ENCODE measurements at regions not wholly inside any gene's neighbourhood (a gene's known extent, or its start where the extent isn't known, plus 50 kb on each side); places are given as distances from the start of the nearest gene placed in this dataset.
A peak's percentile ranks its signal among the peaks of the same experiment; 100 is the strongest.
"Not testable (repeated sequence)": the region's sequence is repeated elsewhere in the genome, so short reads cannot be mapped to it uniquely, and the experiment has no call there.

DNA sequence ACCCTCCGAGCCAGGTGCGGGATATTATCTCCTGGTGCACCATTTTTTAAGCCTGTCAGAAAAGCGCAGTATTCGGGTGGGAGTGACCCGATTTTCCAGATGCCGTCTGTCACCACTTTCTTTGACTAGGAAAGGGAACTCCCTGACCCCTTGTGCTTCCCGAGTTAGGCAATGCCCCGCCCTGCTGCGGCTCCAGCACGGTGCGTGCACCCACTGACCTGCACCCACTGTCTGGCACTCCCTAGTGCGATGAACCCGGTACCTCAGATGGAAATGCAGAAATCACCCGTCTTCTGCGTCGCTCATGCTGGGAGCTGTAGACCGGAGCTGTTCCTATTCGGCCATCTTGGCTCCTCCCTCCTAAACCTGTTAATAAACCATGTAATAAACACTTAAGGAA is 522.5 kb upstream of the COBL start:
- not testable (repeated sequence) for H3K4me3 ChIP-seq (ENCODE audit: low read length); DNase-seq (ENCODE audit: low read depth, low spot score)

- DNase-seq (ENCODE audit: low read depth, low spot score): no peak
- H3K4me3 ChIP-seq (ENCODE audit: low read length): no peak overlapping the region
These were observed 511.0 kb upstream of the COBL start for GRCh38 chr7:51827631-51828030.

DNA sequence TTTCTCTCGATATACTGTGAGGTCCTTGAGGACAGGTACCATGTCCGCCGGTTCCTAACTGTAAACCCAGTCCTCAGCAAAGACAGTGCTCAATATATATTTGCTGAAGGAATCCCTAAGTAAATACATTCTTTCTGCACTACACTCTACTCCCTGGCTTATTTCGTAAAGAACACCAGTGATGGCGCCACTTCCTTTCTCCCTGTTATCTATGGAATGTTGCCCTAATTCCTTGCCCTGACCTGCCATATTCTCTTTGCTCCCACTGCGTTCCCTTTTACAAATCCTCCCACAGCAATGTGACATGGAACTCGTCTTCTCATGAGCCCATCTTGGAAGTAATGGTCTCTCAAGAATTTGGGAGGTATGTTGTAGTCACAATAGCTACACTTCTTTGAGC is 507.4 kb upstream of the COBL start:
- no peak overlapping the region for H3K4me3 ChIP-seq (ENCODE audit: low read length)
- DNase-seq (ENCODE audit: low read depth, low spot score): no peak

DNA sequence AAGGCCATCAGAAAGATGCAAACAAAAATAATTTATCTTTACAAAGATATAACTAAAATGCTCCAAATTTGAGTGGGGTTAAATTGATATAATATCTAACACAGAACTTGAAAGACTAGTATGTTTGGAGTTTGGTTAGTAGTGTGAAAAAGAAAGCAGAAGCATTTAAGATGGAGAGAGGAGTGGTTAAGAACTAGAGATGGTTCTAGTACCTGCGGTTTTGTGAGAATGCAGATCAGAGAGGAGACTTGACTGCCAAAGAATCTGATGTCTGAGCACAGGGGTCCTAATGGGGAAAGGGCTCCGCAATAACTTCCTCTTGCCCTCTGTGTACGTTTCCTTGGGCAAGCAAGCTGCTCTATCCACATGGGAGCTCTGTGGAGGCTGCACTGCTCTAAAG is 506.8 kb upstream of the COBL start:
- DNase-seq (ENCODE audit: low read depth, low spot score): no peak
- no peak overlapping the region for H3K4me3 ChIP-seq (ENCODE audit: low read length)

DNA sequence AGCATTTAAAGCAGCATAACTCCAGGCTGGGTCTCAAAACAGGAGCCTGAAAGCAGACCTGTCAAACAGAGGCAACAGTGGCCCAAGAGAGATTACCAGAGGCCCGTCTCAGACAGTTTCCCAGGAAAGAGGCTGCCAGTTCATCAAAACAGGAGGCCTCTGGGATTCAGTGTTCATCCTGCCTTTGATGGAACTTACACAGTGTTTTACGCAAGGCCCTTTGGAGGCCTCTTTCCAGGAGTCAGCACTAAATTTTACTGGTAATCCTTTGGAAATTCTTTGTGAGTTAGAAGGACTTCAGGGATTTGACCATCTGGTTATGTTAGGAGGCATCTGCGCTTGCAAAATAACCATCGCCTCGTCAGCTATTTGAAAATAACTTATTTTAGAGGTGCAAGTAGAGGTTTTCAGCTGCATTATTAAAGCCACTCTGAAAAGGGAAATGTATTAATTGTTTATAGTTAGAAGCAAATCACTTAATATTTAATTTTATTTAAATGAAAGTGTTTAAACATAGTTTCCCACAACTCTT is 501.2 kb upstream of the COBL start:
- H3K4me3 ChIP-seq (ENCODE audit: low read length): no peak overlapping the region
- no peak for DNase-seq (ENCODE audit: low read depth, low spot score)

GRCh38 chr7:51805783-51806431 is 489.3 kb upstream of the COBL start:
- not testable (repeated sequence) for H3K4me3 ChIP-seq (ENCODE audit: low read length); DNase-seq (ENCODE audit: low read depth, low spot score)

GRCh38 chr7:51802718-51803117 is 486.1 kb upstream of the COBL start:
- H3K4me3 ChIP-seq (ENCODE audit: low read length): no peak overlapping the region
- DNase-seq (ENCODE audit: low read depth, low spot score): no peak

- H3K4me3 ChIP-seq (ENCODE audit: low read length): no peak overlapping the region
- no peak for DNase-seq (ENCODE audit: low read depth, low spot score)
These were observed 480.8 kb upstream of the COBL start for GRCh38 chr7:51797371-51797770.

DNA sequence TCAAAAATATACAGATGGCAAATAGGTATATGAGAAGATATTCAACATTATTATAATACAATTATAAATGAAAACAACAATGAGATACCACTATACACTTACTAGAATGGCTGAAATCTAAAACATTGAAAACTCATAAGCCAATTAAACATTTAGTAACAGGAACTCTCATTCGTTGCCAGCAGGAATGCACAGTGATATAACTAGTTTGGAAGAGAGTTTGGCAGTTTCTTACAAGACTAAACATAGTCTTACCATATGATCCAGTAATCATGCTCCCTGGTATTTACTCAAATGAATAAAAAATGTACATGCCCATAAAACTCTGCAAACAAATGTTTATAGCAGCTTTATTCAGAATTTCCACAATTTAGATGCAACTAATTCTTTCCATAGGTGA is 476.2 kb upstream of the COBL start:
- H3K4me3 ChIP-seq (ENCODE audit: low read length): no peak overlapping the region
- no peak for DNase-seq (ENCODE audit: low read depth, low spot score)

GRCh38 chr7:51789489-51789888 is 472.9 kb upstream of the COBL start:
- peak; percentile 1 for DNase-seq (ENCODE audit: low read depth, low spot score)
- no peak overlapping the region for H3K4me3 ChIP-seq (ENCODE audit: low read length)

DNA sequence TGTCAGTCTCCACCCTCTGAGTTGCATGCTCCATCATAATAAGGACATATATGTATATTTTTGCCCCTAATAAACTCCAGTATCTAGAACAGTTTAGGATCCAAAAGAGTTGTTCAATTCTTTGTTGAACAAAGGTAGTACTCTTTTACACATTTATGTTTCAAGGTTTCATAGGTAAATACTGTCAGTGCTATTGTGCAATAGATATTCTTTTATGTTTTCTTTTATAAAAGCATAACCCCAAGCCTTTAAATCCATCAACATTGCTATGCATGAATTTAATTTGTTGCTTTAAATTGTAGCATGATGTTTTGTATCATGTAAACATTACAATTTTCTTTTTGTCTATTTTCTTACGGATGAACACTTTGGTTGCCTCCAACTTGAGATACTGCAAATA is 469.7 kb upstream of the COBL start:
- DNase-seq (ENCODE audit: low read depth, low spot score): no peak
- no peak overlapping the region for H3K4me3 ChIP-seq (ENCODE audit: low read length)

DNA sequence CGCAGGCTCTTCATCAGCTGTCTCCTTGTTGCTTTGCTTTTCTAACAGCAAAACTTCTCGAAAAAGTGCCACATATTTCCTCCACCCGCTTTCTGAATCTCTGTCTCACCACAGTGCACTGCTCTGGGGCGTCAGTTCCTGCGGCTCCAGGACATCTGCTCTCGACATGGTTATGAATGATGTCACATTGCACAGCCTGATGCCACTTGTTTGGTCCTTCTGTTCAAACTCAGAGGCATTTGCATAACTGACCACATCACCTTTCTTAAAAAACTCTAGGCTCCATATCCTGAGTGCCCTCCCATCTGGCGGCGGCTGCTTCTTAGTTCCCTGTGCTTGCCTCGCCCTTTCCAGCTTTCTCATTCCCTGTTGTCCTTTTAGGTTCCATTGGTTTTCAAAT is 469.3 kb upstream of the COBL start:
- H3K4me3 ChIP-seq (ENCODE audit: low read length): no peak overlapping the region
- DNase-seq (ENCODE audit: low read depth, low spot score): no peak

DNA sequence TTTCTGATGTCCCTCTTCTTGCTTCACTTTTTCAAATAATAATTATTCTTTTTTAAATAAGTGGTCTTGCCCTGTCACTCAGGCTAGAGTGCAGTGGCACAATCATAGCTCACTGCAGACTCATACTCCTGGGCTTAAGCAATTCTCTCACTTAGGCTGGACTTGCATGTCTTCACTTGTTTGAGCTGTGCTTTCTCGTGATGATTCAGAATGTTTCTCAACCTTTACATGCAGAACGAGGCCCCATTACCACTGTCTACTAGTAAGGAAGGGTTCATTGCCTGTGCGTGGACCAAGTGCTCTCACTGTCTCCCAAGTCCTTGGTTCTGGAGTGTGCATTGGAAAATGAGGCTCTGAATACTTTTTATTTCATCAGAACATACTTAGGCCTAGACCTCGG is 468.6 kb upstream of the COBL start:
- H3K4me3 ChIP-seq (ENCODE audit: low read length): no peak overlapping the region
- no peak for DNase-seq (ENCODE audit: low read depth, low spot score)

- no peak overlapping the region for H3K4me3 ChIP-seq (ENCODE audit: low read length)
- no peak for DNase-seq (ENCODE audit: low read depth, low spot score)
These were observed 466.6 kb upstream of the COBL start for GRCh38 chr7:51783241-51783640.

DNA sequence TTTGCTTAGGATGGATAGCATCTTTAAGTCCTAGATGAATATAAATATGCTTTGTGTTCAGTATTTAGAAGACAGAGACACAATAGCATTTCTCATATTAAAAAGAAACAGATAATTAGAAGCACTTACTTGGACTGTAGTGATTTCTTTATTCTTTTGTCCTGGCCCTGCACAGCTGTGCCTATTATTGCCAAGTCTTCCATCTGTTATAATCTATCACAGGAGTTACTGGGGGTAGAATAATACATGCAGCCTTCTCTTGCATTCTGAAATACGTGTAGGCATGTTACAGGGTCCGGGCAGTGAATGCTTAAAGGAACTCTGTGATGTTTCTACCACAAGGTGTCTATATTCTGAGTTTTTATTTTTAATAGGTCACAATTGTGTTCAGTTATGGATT is 461.5 kb upstream of the COBL start:
- no peak overlapping the region for H3K4me3 ChIP-seq (ENCODE audit: low read length)
- DNase-seq (ENCODE audit: low read depth, low spot score): no peak

DNA sequence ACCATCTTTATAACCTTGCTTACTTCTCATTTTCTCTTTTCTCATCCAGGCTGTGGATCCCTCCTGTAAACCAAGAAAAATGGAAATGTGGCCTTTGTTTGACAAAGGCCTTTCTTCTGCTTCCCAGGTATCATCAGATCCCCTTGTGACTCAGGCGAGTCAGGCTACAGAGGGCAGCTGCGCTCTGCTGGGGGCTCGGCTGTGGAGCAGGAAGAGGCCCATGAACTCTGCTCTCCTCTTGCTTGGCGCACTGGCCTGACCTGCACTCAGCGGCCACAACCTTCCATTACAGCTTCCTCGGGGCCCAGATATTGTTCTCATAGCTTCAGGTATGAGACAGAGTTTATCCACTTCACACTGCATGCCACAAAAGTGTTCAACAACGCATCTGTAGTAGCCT is 457.6 kb upstream of the COBL start:
- H3K4me3 ChIP-seq (ENCODE audit: low read length): no peak overlapping the region
- no peak for DNase-seq (ENCODE audit: low read depth, low spot score)

- no peak overlapping the region for H3K4me3 ChIP-seq (ENCODE audit: low read length)
- DNase-seq (ENCODE audit: low read depth, low spot score): no peak
These were observed 455.6 kb upstream of the COBL start for GRCh38 chr7:51772190-51772589.

GRCh38 chr7:51764976-51765375 is 448.4 kb upstream of the COBL start:
- no peak overlapping the region for H3K4me3 ChIP-seq (ENCODE audit: low read length)
- no peak for DNase-seq (ENCODE audit: low read depth, low spot score)

DNA sequence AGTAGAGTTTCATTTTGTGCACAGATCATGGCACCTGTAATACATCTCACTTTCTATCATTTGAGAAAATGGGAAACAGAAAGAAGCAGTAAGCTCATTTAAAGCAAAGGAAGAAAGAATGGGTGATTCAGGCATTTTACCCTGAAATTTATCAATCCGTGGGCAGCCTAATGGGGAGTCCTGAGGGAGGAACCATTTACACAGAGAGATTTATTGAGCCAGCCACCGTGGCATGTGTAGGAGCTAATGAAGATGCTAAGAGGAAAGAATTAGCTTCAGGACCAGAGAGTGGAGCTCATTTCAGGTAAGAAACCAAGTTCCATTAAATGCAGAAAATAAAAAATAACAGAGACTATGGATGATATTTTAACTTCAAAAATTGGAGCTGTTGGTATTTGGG is 443.4 kb upstream of the COBL start:
- no peak overlapping the region for H3K4me3 ChIP-seq (ENCODE audit: low read length)
- DNase-seq (ENCODE audit: low read depth, low spot score): no peak

DNA sequence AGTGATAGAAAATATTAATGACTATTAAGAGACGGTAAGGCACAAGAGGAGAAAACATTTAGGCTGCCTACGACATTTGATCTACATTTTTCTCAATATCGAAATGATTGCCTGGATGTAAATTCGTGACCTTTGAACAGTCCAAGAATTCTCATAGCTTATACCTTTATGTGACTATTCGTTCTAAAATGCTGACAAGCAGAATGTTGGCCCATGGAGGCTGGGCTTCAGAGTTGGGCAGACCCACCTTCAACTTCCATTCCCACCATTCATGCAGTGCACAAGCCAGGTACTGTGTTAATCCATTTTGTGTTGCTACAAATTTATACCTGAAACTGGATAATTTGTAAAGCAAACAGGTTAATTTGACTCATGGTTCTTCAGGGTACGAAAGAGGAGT is 441.4 kb upstream of the COBL start:
- no peak for DNase-seq (ENCODE audit: low read depth, low spot score)
- H3K4me3 ChIP-seq (ENCODE audit: low read length): no peak overlapping the region

- peak; percentile 2 for DNase-seq (ENCODE audit: low read depth, low spot score)
- H3K4me3 ChIP-seq (ENCODE audit: low read length): no peak overlapping the region
These were observed 416.3 kb upstream of the COBL start for GRCh38 chr7:51732951-51733350.

DNA sequence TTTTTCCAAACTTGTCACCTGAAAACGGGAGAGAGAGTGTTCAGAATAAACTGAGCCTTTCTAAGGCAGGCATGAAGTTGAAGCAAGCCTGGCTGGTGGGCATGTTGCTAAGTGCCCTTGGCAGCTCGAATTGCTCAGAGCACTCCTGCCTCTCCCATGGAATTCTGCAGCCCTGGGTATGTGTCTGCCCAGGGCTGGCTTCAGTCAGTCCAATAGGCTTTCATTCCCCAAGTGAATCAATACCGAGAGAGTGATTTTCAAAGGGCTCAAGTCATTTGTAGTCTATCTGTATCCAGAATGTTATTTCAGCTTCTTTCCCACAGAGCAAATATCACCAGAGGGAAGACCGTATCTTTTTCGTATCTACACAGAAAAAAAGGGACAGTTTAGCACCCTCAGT is 415.5 kb upstream of the COBL start:
- DNase-seq (ENCODE audit: low read depth, low spot score): no peak
- H3K4me3 ChIP-seq (ENCODE audit: low read length): no peak overlapping the region
